Muscle of back (tissue), 3 donors: ENCODE measurements at regions not wholly inside any gene's neighbourhood (a gene's known extent, or its start where the extent isn't known, plus 50 kb on each side); places are given as distances from the start of the nearest gene placed in this dataset.
"Not testable (repeated sequence)": the region's sequence is repeated elsewhere in the genome, so short reads cannot be mapped to it uniquely, and the experiment has no call there.

Source experiments
- DNase-seq, 3 donors: peaks; one replicate each; pipeline versions ENCODE4 v3.0.0 to v3.0.0-alpha.2; 2013

- no peak for DNase-seq
These were observed 172.3 kb upstream of the SPRY2 start for GRCh38 chr13:80513196-80513595.

GRCh38 chr13:80510686-80511085 is 169.8 kb upstream of the SPRY2 start:
- peak in 1 of 3 donors; percentile 52 for DNase-seq

GRCh38 chr13:80509264-80509663 is 168.3 kb upstream of the SPRY2 start:
- no peak for DNase-seq

GRCh38 chr13:80508031-80508430 is 167.1 kb upstream of the SPRY2 start:
- no peak for DNase-seq

- DNase-seq, result no peak
These were observed 163.5 kb upstream of the SPRY2 start for GRCh38 chr13:80504453-80504852.

- no peak for DNase-seq
These were observed 161.4 kb upstream of the SPRY2 start for GRCh38 chr13:80502359-80502758.

GRCh38 chr13:80501556-80501955 is 160.6 kb upstream of the SPRY2 start:
- DNase-seq, result peak in 2 of 3 donors; percentile 43 to 58

GRCh38 chr13:80499536-80500290 is 158.8 kb upstream of the SPRY2 start:
- peak in 2 of 3 donors; percentile 41 to 54 for DNase-seq

GRCh38 chr13:80498433-80498832 is 157.5 kb upstream of the SPRY2 start:
- no peak for DNase-seq

GRCh38 chr13:80497978-80498377 is 157.1 kb upstream of the SPRY2 start:
- DNase-seq, result no peak

- DNase-seq, result no peak
These were observed 156.5 kb upstream of the SPRY2 start for GRCh38 chr13:80497439-80497838.

- no peak for DNase-seq
These were observed 155.9 kb upstream of the SPRY2 start for GRCh38 chr13:80496721-80497397.

GRCh38 chr13:80490491-80490943 is 149.6 kb upstream of the SPRY2 start:
- not testable (repeated sequence) for DNase-seq

- no peak for DNase-seq
These were observed 145.5 kb upstream of the SPRY2 start for GRCh38 chr13:80486402-80486801.

- DNase-seq, result no peak
These were observed 142.2 kb upstream of the SPRY2 start for GRCh38 chr13:80483157-80483556.

GRCh38 chr13:80481588-80481987 is 140.7 kb upstream of the SPRY2 start:
- DNase-seq, result no peak

GRCh38 chr13:80477661-80478443 is 136.9 kb upstream of the SPRY2 start:
- no peak for DNase-seq

GRCh38 chr13:80476953-80477352 is 136.0 kb upstream of the SPRY2 start:
- no peak for DNase-seq

- DNase-seq, result no peak
These were observed 134.8 kb upstream of the SPRY2 start for GRCh38 chr13:80475718-80476117.

GRCh38 chr13:80473695-80474094 is 132.8 kb upstream of the SPRY2 start:
- DNase-seq, result no peak

GRCh38 chr13:80469853-80470381 is 129.0 kb upstream of the SPRY2 start:
- DNase-seq, result peak; percentile 72 to 93 (median 84)
